Posterior vena cava (tissue), 2 donors: ENCODE measurements at regions not wholly inside any gene's neighbourhood (a gene's known extent, or its start where the extent isn't known, plus 50 kb on each side); places are given as distances from the start of the nearest gene placed in this dataset.
A peak's percentile ranks its signal among the peaks of the same experiment; 100 is the strongest.

ENCODE experiments used
- DNase-seq: peaks from one replicate; pipeline ENCODE4 v3.0.0-alpha.2; 2020; ENCODE audit warnings: low spot score
- intact Hi-C, 2 donors: fragments of 100-400 bp; cut with DNase I; formaldehyde crosslinking; loops; one replicate each; pipeline versions ENCODE4 v1.14.1 to v1.14.2; 2022 to 2023
- donor health status: DM: yes; HTN: yes; CAD: no.
- donor health status: DM: yes; HTN: yes; CAD: no.

- intact Hi-C loops = no loop called here
- peak; percentile 62 for DNase-seq
These were observed 297.7 kb upstream of the SALL3 start for GRCh38 chr18:78681934-78682333.

GRCh38 chr18:78682716-78683115, 296.9 kb upstream of the SALL3 start:
- intact Hi-C loops = no loop called here
- peak; percentile 58 for DNase-seq

- DNase-seq = peak; percentile 72
These were observed 296.2 kb upstream of the SALL3 start for GRCh38 chr18:78683191-78684010.

GRCh38 chr18:78685250-78685979, 294.2 kb upstream of the SALL3 start:
- DNase-seq = no peak

More at GRCh38 chr18:78683191-78684010, 296.2 kb upstream of the SALL3 start:
- intact Hi-C loops = no loop called here

GRCh38 chr18:78685980-78686530, 293.6 kb upstream of the SALL3 start:
- intact Hi-C loops = no loop called here

More at GRCh38 chr18:78685250-78685979, 294.2 kb upstream of the SALL3 start:
- intact Hi-C loops = no loop called here

GRCh38 chr18:78686976-78687685, 292.5 kb upstream of the SALL3 start:
- DNase-seq = peak; percentile 68
- intact Hi-C loops = no loop called here

More at GRCh38 chr18:78685980-78686530, 293.6 kb upstream of the SALL3 start:
- DNase-seq = peak; percentile 66

GRCh38 chr18:78687736-78688135, 291.9 kb upstream of the SALL3 start:
- DNase-seq = peak; percentile 60
- intact Hi-C loops = no loop called here

- intact Hi-C loops = no loop called here
These were observed 291.4 kb upstream of the SALL3 start for GRCh38 chr18:78688249-78688648.

GRCh38 chr18:78688916-78689315, 290.7 kb upstream of the SALL3 start:
- intact Hi-C loops = no loop called here
- peak; percentile 74 for DNase-seq

More at GRCh38 chr18:78688249-78688648, 291.4 kb upstream of the SALL3 start:
- DNase-seq = peak; percentile 47

GRCh38 chr18:78689606-78690005, 290.0 kb upstream of the SALL3 start:
- intact Hi-C loops = no loop called here
- DNase-seq = no peak

- no peak for DNase-seq
- intact Hi-C loops = no loop called here
These were observed 287.5 kb upstream of the SALL3 start for GRCh38 chr18:78692105-78692504.

GRCh38 chr18:78693429-78693828, 286.2 kb upstream of the SALL3 start:
- intact Hi-C loops = no loop called here
- no peak for DNase-seq

- peak; percentile 73 for DNase-seq
- intact Hi-C loops = no loop called here
These were observed 282.8 kb upstream of the SALL3 start for GRCh38 chr18:78696698-78697435.

- intact Hi-C loops = no loop called here
- DNase-seq = peak; percentile 63
These were observed 282.2 kb upstream of the SALL3 start for GRCh38 chr18:78697446-78697845.

GRCh38 chr18:78698914-78699313, 280.7 kb upstream of the SALL3 start:
- intact Hi-C loops = no loop called here

GRCh38 chr18:78699499-78699898, 280.1 kb upstream of the SALL3 start:
- DNase-seq = no peak
- intact Hi-C loops = no loop called here

More at GRCh38 chr18:78698914-78699313, 280.7 kb upstream of the SALL3 start:
- DNase-seq = peak; percentile 50

GRCh38 chr18:78701771-78702396, 277.7 kb upstream of the SALL3 start:
- no peak for DNase-seq

GRCh38 chr18:78703291-78703690, 276.3 kb upstream of the SALL3 start:
- DNase-seq = no peak
- intact Hi-C loops = no loop called here

More at GRCh38 chr18:78701771-78702396, 277.7 kb upstream of the SALL3 start:
- intact Hi-C loops = no loop called here
